ENCODE measurements at regions not wholly inside any gene's neighbourhood (a gene's known extent, or its start where the extent isn't known, plus 50 kb on each side); places are given as distances from the start of the nearest gene placed in this dataset.

GRCh38 chr11:134574425-134574824, 162.4 kb upstream of the B3GAT1 start:
- TF ChIP-seq, protein P1, sequence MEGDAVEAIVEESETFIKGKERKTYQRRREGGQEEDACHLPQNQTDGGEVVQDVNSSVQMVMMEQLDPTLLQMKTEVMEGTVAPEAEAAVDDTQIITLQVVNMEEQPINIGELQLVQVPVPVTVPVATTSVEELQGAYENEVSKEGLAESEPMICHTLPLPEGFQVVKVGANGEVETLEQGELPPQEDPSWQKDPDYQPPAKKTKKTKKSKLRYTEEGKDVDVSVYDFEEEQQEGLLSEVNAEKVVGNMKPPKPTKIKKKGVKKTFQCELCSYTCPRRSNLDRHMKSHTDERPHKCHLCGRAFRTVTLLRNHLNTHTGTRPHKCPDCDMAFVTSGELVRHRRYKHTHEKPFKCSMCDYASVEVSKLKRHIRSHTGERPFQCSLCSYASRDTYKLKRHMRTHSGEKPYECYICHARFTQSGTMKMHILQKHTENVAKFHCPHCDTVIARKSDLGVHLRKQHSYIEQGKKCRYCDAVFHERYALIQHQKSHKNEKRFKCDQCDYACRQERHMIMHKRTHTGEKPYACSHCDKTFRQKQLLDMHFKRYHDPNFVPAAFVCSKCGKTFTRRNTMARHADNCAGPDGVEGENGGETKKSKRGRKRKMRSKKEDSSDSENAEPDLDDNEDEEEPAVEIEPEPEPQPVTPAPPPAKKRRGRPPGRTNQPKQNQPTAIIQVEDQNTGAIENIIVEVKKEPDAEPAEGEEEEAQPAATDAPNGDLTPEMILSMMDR (IDR thresholded peaks at IDR 0.05): no peak
- TF ChIP-seq ZNF138 (CRISPR knock-in tag; conservative IDR thresholded peaks at IDR 0.05) (no peak), JUN (CRISPR knock-in tag; IDR thresholded peaks at IDR 0.05) (no peak), TEAD4 (CRISPR knock-in tag; IDR thresholded peaks at IDR 0.05) (no peak), FOXP4 (CRISPR knock-in tag; IDR thresholded peaks at IDR 0.05) (no peak), NFYB (CRISPR knock-in tag; conservative IDR thresholded peaks at IDR 0.05; ENCODE audit: low read depth) (no peak), NR2C2 (CRISPR knock-in tag; IDR thresholded peaks at IDR 0.05) (no peak)
- TF ChIP-seq, protein P2, sequence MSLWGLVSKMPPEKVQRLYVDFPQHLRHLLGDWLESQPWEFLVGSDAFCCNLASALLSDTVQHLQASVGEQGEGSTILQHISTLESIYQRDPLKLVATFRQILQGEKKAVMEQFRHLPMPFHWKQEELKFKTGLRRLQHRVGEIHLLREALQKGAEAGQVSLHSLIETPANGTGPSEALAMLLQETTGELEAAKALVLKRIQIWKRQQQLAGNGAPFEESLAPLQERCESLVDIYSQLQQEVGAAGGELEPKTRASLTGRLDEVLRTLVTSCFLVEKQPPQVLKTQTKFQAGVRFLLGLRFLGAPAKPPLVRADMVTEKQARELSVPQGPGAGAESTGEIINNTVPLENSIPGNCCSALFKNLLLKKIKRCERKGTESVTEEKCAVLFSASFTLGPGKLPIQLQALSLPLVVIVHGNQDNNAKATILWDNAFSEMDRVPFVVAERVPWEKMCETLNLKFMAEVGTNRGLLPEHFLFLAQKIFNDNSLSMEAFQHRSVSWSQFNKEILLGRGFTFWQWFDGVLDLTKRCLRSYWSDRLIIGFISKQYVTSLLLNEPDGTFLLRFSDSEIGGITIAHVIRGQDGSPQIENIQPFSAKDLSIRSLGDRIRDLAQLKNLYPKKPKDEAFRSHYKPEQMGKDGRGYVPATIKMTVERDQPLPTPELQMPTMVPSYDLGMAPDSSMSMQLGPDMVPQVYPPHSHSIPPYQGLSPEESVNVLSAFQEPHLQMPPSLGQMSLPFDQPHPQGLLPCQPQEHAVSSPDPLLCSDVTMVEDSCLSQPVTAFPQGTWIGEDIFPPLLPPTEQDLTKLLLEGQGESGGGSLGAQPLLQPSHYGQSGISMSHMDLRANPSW (CRISPR knock-in tag; conservative IDR thresholded peaks at IDR 0.05; ENCODE audit: low read depth): no peak

All from WTC11 (cell line).